Endothelial cell of umbilical vein (primary cell): ENCODE measurements at regions not wholly inside any gene's neighbourhood (a gene's known extent, or its start where the extent isn't known, plus 50 kb on each side); places are given as distances from the start of the nearest gene placed in this dataset.

ENCODE experiments used
- BruUV-seq: library from RNA; stranded (reverse); fragments of 400-500 nt; replicated peaks from 2 replicates; lab custom pipeline; 2021; lab: Mats Ljungman, UMichigan
- CTCF ChIA-PET: fragments of 300-600, 350-600 bp; sonication (Branson Sonifier 250); formaldehyde crosslinking; loops from one replicate; lab custom pipeline; 2021; ENCODE audit warnings: antibody characterized with exemption, inconsistent platforms; lab: Charles Lee
- POLR2A ChIA-PET: fragments of 300-600, 350-600 bp; sonication (Branson Sonifier 250); formaldehyde crosslinking; loops from one replicate; lab custom pipeline; 2021; ENCODE audit warnings: antibody characterized with exemption, inconsistent platforms; lab: Charles Lee
- DNase-seq: peaks from one replicate; pipeline ENCODE4 v3.0.0-alpha.2; 2011; ENCODE audit warnings: low read depth, low spot score
- FAIRE-seq: peaks from 2 replicates; lab custom pipeline; 2011; peaks lifted over from hg19 to GRCh38; lab: Jason Lieb, UNC
- H2AFZ ChIP-seq: 2 replicates; pipeline ENCODE4 v1.6.0; 2012; ENCODE audit warnings: low read depth, low read length, control low read depth, inconsistent platforms
- H3K27ac ChIP-seq: 2 replicates; pipeline ENCODE4 v1.5.1; 2011; ENCODE audit warnings: low read depth, mild to moderate bottlenecking, control low read depth, low read length, moderate library complexity; ENCODE audit not compliant: insufficient read depth
- H3K27me3 ChIP-seq, 2 experiments: 2 replicates each; pipeline versions ENCODE4 v1.6.0 to v1.6.1; 2011; ENCODE audit warnings: low read length in 2 of 2, mixed read lengths in 1 of 2; ENCODE audit not compliant: control insufficient read depth in 2 of 2, insufficient read depth in 2 of 2
- H3K36me3 ChIP-seq, 2 experiments: 2 replicates in 1 of 2; 3 replicates in 1 of 2; pipeline ENCODE4 v1.5.1; 2011; ENCODE audit warnings: low read length in 2 of 2, mild to moderate bottlenecking in 1 of 2, moderate library complexity in 1 of 2; ENCODE audit not compliant: control insufficient read depth in 2 of 2, insufficient read depth in 2 of 2; ENCODE audit errors: extremely low read depth in 1 of 2
- H3K4me1 ChIP-seq: 3 replicates; pipeline ENCODE4 v1.5.1; 2011; ENCODE audit warnings: mild to moderate bottlenecking, low read length; ENCODE audit not compliant: control insufficient read depth, insufficient read depth; ENCODE audit errors: extremely low read depth
- H3K4me2 ChIP-seq: 2 replicates; pipeline ENCODE4 v1.6.1; 2011; ENCODE audit warnings: low read length, control low read depth, mixed read lengths; ENCODE audit not compliant: insufficient read depth
- H3K4me3 ChIP-seq, 3 experiments: fragments of 200-600 bp in 1 of 3; sonication (generic), shearing (Covaris generic) in 1 of 3; replicated peaks in 1 of 3; 2 replicates each; pipeline ENCODE4 v1.5.1; 2011 to 2016; ENCODE audit warnings: control low read depth in 3 of 3, low read length in 3 of 3, mild to moderate bottlenecking in 2 of 3, inconsistent platforms in 1 of 3, low read depth in 1 of 3, moderate library complexity in 1 of 3; ENCODE audit not compliant: insufficient read depth in 1 of 3
- H3K79me2 ChIP-seq: 2 replicates; pipeline ENCODE4 v1.6.0; 2012; ENCODE audit warnings: low read length, inconsistent platforms; ENCODE audit not compliant: control insufficient read depth, insufficient read depth
- H3K9ac ChIP-seq: replicated peaks from 2 replicates; pipeline ENCODE3; 2011; ENCODE audit warnings: low read length, control low read depth; ENCODE audit not compliant: insufficient read depth; ENCODE audit errors: extremely low read depth
- H3K9me1 ChIP-seq: replicated peaks from 3 replicates; pipeline ENCODE4 v1.6.0; 2011; ENCODE audit warnings: mild to moderate bottlenecking, low read length; ENCODE audit not compliant: control insufficient read depth, insufficient read depth; ENCODE audit errors: extremely low read depth
- H3K9me3 ChIP-seq: replicated peaks from 2 replicates; pipeline ENCODE4 v1.5.1; 2012; ENCODE audit warnings: low read length, inconsistent platforms; ENCODE audit not compliant: control insufficient read depth, insufficient read depth
- H4K20me1 ChIP-seq: replicated peaks from 2 replicates; pipeline ENCODE3; 2011; ENCODE audit warnings: mild to moderate bottlenecking, low read length; ENCODE audit not compliant: control insufficient read depth, insufficient read depth; ENCODE audit errors: extremely low read depth
- GATA2 ChIP-seq: IDR thresholded peaks from 2 replicates; pipeline ENCODE4 v1.7.0; 2011; ENCODE audit warnings: low read depth, mild to moderate bottlenecking, moderate library complexity, mixed read lengths, low read length; ENCODE audit not compliant: insufficient read length, insufficient read depth
- JUN ChIP-seq: IDR thresholded peaks from 2 replicates; pipeline ENCODE4 v1.6.1; 2011; ENCODE audit warnings: borderline replicate concordance, low read depth; ENCODE audit not compliant: insufficient read length, insufficient read depth
- MYC ChIP-seq: IDR thresholded peaks from one replicate; pipeline ENCODE4 v1.6.1; 2011; ENCODE audit warnings: mild to moderate bottlenecking, low read depth, low read length
- POLR2AphosphoS5 ChIP-seq: IDR thresholded peaks from 2 replicates; pipeline ENCODE4 v1.6.1; 2012; ENCODE audit warnings: low read depth, mild to moderate bottlenecking, control low read depth, low read length, moderate library complexity; ENCODE audit not compliant: insufficient read depth
- dilution Hi-C: fragments of 300-500 bp; cut with MboI; formaldehyde crosslinking; loops from one replicate; pipeline ENCODE4 v1.15.0; 2019; ENCODE audit warnings: low sequenced_read_pairs; ENCODE audit not compliant: extremely low pct_ligation_motif_present
- intact Hi-C: fragments of 100-400 bp; cut with micrococcal nuclease; formaldehyde crosslinking; loops from one replicate; pipeline ENCODE4 v1.10.0; 2022
- TF ChIP-seq, protein P1 (sequence below): IDR thresholded peaks from 2 replicates; pipeline ENCODE4 v1.6.1; 2011; ENCODE audit not compliant: insufficient read depth, insufficient read length

DNA sequence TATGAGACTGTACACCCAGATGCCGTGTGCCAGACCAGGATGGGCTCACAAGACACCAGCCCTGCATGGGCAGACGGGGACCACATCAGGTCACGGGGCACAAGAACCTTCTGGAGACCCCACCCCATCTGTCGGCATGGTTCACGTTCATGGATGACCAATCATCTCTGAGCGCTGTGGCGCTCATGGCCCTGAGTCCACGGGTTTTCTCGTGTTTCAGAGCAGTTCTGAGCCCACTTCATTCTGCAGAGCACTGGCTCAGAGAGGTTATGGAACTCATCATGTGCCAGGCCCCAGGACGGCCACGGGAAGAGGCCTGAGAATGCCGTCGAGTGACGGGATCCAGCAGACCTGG lies 63.0 kb upstream of the PPARA start:
- no peaks in the 10 kb centered on the region for H3K27me3 ChIP-seq
- H3K27ac ChIP-seq = peak overlapping the region; percentile 85
- H3K4me1 ChIP-seq = peaks cover 70% of the 10 kb centered on the region
- H3K9me3 ChIP-seq = no peaks in the 10 kb centered on the region
- peaks cover 100% of the 10 kb centered on the region for H3K79me2 ChIP-seq
- dilution Hi-C loops = no loop called here
- no peak for DNase-seq
- no peak overlapping the region for H2AFZ ChIP-seq
- H3K36me3 ChIP-seq = peaks cover 13 to 44% of the 10 kb centered on the region in 2 experiments
- H3K4me3 ChIP-seq = no peak overlapping the region
- H3K4me2 ChIP-seq = no peak overlapping the region
- H3K9me1 ChIP-seq = no peaks in the 10 kb centered on the region
- intact Hi-C loops = loop anchor here (1.0 kb wide), 1 partner anchor 22 kb away; no protein-coding TSS in a partner anchor
- peak; percentile 38 for FAIRE-seq
- H3K9ac ChIP-seq = no peak overlapping the region
- no peak for TF ChIP-seq MYC
- TF ChIP-seq GATA2 = no peak
- TF ChIP-seq, protein P1, sequence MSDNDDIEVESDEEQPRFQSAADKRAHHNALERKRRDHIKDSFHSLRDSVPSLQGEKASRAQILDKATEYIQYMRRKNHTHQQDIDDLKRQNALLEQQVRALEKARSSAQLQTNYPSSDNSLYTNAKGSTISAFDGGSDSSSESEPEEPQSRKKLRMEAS = no peak
- no peak for TF ChIP-seq POLR2AphosphoS5
- POLR2A ChIA-PET = interaction anchor here (0.6 to 1.8 kb wide), 3 partner anchors 14 to 91 kb away, joined by 4 to 6 read pairs (median 5); no protein-coding TSS in a partner anchor
- no peaks in the 10 kb centered on the region for H4K20me1 ChIP-seq
- CTCF ChIA-PET = interaction anchor here (0.7 to 3.3 kb wide), 7 partner anchors 10 to 93 kb away, joined by 3 to 61 read pairs (median 11); no protein-coding TSS in a partner anchor
- no TSS peak for BruUV-seq

DNA sequence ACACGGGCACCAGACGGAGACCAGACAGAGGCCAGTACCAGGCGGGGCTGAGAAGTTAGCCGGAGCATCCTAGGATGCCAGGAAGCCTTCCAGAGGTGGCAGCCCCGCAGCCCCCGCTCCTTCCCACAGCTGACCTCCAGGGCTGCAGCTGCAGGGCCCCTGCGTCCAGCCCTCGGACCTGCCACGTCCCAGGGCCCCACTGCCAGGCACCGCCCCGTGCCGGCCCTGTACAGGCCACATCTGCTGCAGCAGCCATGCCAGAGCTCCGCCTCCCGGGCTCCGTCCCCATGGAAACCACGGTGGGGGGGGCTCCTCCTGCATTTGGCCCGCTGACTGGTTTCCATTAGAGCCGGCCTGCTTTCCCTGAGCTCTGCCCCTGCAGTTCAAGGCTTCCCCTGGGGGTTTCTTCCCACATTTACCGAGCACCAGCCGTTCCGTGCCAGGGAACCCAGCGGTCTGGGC lies 62.5 kb upstream of the PPARA start:
- Histone ChIP-seq H3K9me1 (no peaks in the 10 kb centered on the region), H4K20me1 (no peaks in the 10 kb centered on the region), H3K79me2 (peaks cover 100% of the 10 kb centered on the region), H3K27ac (peak overlapping the region; percentile 85), H3K36me3 (peaks cover 12 to 49% of the 10 kb centered on the region in 2 experiments), H3K27me3 (no peaks in the 10 kb centered on the region), H3K4me1 (peaks cover 67% of the 10 kb centered on the region), H3K9ac (peak overlapping the region; percentile 61), H3K4me2 (peak overlapping the region; percentile 68), H3K9me3 (no peaks in the 10 kb centered on the region), H2AFZ (no peak overlapping the region), H3K4me3 (no peak overlapping the region)
- CTCF ChIA-PET = interaction anchor here (0.7 to 3.3 kb wide), 7 partner anchors 11 to 93 kb away, joined by 3 to 61 read pairs (median 11); no protein-coding TSS in a partner anchor
- TF ChIP-seq JUN (no peak), POLR2AphosphoS5 (peak; percentile 42)
- POLR2A ChIA-PET = interaction anchor here (0.6 to 2.2 kb wide), 5 partner anchors 14 to 91 kb away, joined by 3 to 7 read pairs (median 5); no protein-coding TSS in a partner anchor
- dilution Hi-C loops (no loop called here), intact Hi-C loops (loop anchor here (1.0 kb wide), 4 partner anchors 14 to 91 kb away; no protein-coding TSS in a partner anchor)
- peak; percentile 85 for DNase-seq
- no TSS peak for BruUV-seq
- FAIRE-seq = peak; percentile 92
